Spleen (tissue), 11 donors: ENCODE measurements at regions not wholly inside any gene's neighbourhood (a gene's known extent, or its start where the extent isn't known, plus 50 kb on each side); places are given as distances from the start of the nearest gene placed in this dataset.

ENCODE experiments used
- DNase-seq: peaks from one replicate; pipeline ENCODE4 v3.0.0-alpha.2; 2020
- H3K27ac ChIP-seq, 8 donors: fragments of 200-600 bp; sonication (generic) in 7 of 8; 1 replicate in 4 of 8; 2 replicates in 4 of 8; pipeline versions ENCODE4 v1.5.0 to v1.8.0; 2016 to 2021; ENCODE audit warnings: inconsistent platforms in 4 of 8, mild to moderate bottlenecking in 4 of 8, moderate library complexity in 1 of 8
- H3K27me3 ChIP-seq, 7 donors: fragments of 200-600 bp; sonication (generic) in 6 of 7; replicated peaks in 1 of 7; 1 replicate in 4 of 7; 2 replicates in 3 of 7; pipeline versions ENCODE4 v1.5.0 to v1.8.0; 2016 to 2021; ENCODE audit warnings: inconsistent platforms in 3 of 7, mild to moderate bottlenecking in 1 of 7
- H3K36me3 ChIP-seq, 6 donors: fragments of 200-600 bp; sonication (generic) in 5 of 6; 1 replicate in 4 of 6; 2 replicates in 2 of 6; pipeline versions ENCODE4 v1.5.0 to v1.8.0; 2016 to 2021; ENCODE audit warnings: inconsistent platforms in 2 of 6
- H3K4me1 ChIP-seq, 6 donors: fragments of 200-600 bp; sonication (generic) in 5 of 6; 1 replicate in 3 of 6; 2 replicates in 3 of 6; pipeline versions ENCODE4 v1.5.0 to v1.8.0; 2016 to 2021; ENCODE audit warnings: inconsistent platforms in 3 of 6
- H3K4me3 ChIP-seq, 8 donors: fragments of 200-600 bp; sonication (generic) in 7 of 8; 1 replicate in 4 of 8; 2 replicates in 4 of 8; pipeline versions ENCODE4 v1.5.0 to v1.8.0; 2016 to 2021; ENCODE audit warnings: inconsistent platforms in 4 of 8, mild to moderate bottlenecking in 4 of 8, moderate library complexity in 2 of 8
- H3K9me3 ChIP-seq, 8 donors: fragments of 200-600 bp; sonication (generic) in 7 of 8; 1 replicate in 4 of 8; 2 replicates in 4 of 8; pipeline versions ENCODE4 v1.5.0 to v1.8.0; 2016 to 2021; ENCODE audit warnings: inconsistent platforms in 4 of 8
- CTCF ChIP-seq, 11 experiments: fragments of 200-600 bp in 7 of 11; fragments of 450-650 bp in 4 of 11; sonication (generic) in 4 of 11; IDR thresholded peaks in 8 of 11; conservative IDR thresholded peaks in 3 of 11; 1 replicate in 7 of 11; 2 replicates in 4 of 11; pipeline versions ENCODE4 v1.4.0 to v1.8.0; 2016 to 2021; ENCODE audit warnings: antibody characterized with exemption in 11 of 11, inconsistent platforms in 4 of 11, mild to moderate bottlenecking in 1 of 11
- POLR2A ChIP-seq, 3 donors: fragments of 450-650 bp; IDR thresholded peaks; one replicate each; pipeline ENCODE4 v1.5.1; 2017; ENCODE audit warnings: antibody characterized with exemption in 3 of 3, mild to moderate bottlenecking in 1 of 3
- POLR2AphosphoS5 ChIP-seq, 3 donors: sonication (generic); formaldehyde crosslinking; IDR thresholded peaks; one replicate each; pipeline ENCODE4 v1.5.1; 2017; ENCODE audit warnings: antibody characterized with exemption in 3 of 3
- WGBS, 5 donors: extraction: QIAGEN DNeasy Blood & Tissue Kit in 3 of 5; methylation state at CpG; one replicate each; pipeline versions ENCODE4 v1.1.5 to v1.1.7; 2013 to 2018; 5-methylcytosine and 5-hydroxymethylcytosine counted together
- intact Hi-C: fragments of 100-400 bp; cut with DNase I; formaldehyde crosslinking; loops from one replicate; pipeline ENCODE4 v1.15.0; 2023; ENCODE audit warnings: low total_unique reads
- donor health status: healthy with polysubstance abuse.
- donor health status: DM: no; HTN: no; CAD: no; lungs with moderate emphysema.
- donor health status: DM: no; HTN: no; CAD: no.
- donor health status: Bipolar disorder and iron deficiency.
- donor health status: healthy.
- donor health status: DM: no; HTN: no; CAD: no.
- donor health status: DM: yes; HTN: yes; CAD: no.

GRCh38 chr9:115292584-115293279 lies 174.8 kb upstream of the TNC start:
- DNase-seq, result no peak
- Histone ChIP-seq H3K36me3 (no peaks in the 10 kb centered on the region), H3K4me3 (no peak overlapping the region), H3K27me3 (no peaks in the 10 kb centered on the region), H3K4me1 (no peaks in the 10 kb centered on the region), H3K27ac (peak overlapping the region in 1 of 8 donors; percentile 31), H3K9me3 (no peaks in the 10 kb centered on the region)
- intact Hi-C loops, result no loop called here
- 68 to 88% (median 73%) methylated on average over 4 of the region's 4 CpGs for WGBS, 5 donors
- TF ChIP-seq POLR2AphosphoS5 (IDR thresholded peaks at IDR 0.05) (no peak), CTCF (IDR thresholded peaks at IDR 0.05 in 8 of 11, conservative IDR thresholded peaks at IDR 0.05 in 3 of 11) (no peak), POLR2A (IDR thresholded peaks at IDR 0.05) (no peak)

GRCh38 chr9:115295734-115296133 lies 177.8 kb upstream of the TNC start:
- H3K36me3 ChIP-seq, result no peaks in the 10 kb centered on the region
- H3K4me3 ChIP-seq, result no peak overlapping the region
- DNase-seq, result no peak
- intact Hi-C loops, result no loop called here
- no peak overlapping the region for H3K27ac ChIP-seq
- 69 to 94% (median 84%) methylated on average over 2 of the region's 2 CpGs for WGBS, 5 donors
- no peak for TF ChIP-seq POLR2A (IDR thresholded peaks at IDR 0.05)
- no peak for TF ChIP-seq POLR2AphosphoS5 (IDR thresholded peaks at IDR 0.05)
- no peak for TF ChIP-seq CTCF (IDR thresholded peaks at IDR 0.05 in 8 of 11, conservative IDR thresholded peaks at IDR 0.05 in 3 of 11)
- H3K9me3 ChIP-seq, result no peaks in the 10 kb centered on the region
- no peaks in the 10 kb centered on the region for H3K4me1 ChIP-seq
- no peaks in the 10 kb centered on the region for H3K27me3 ChIP-seq

- 80 to 94% (median 84%) methylated on average over 1 of the region's 1 CpG for WGBS, 5 donors
- no peak for DNase-seq
- intact Hi-C loops, result no loop called here
- no peaks in the 10 kb centered on the region for H3K27me3 ChIP-seq
- TF ChIP-seq POLR2AphosphoS5 (IDR thresholded peaks at IDR 0.05) (no peak), POLR2A (IDR thresholded peaks at IDR 0.05) (no peak), CTCF (IDR thresholded peaks at IDR 0.05 in 8 of 11, conservative IDR thresholded peaks at IDR 0.05 in 3 of 11) (no peak)
- H3K36me3 ChIP-seq, result no peaks in the 10 kb centered on the region
- H3K27ac ChIP-seq, result no peak overlapping the region
- no peaks in the 10 kb centered on the region for H3K9me3 ChIP-seq
- no peaks in the 10 kb centered on the region for H3K4me1 ChIP-seq
- no peak overlapping the region for H3K4me3 ChIP-seq
These were observed 179.0 kb upstream of the TNC start for GRCh38 chr9:115296831-115297565.

GRCh38 chr9:115300116-115300515 lies 182.2 kb upstream of the TNC start:
- 55 to 75% (median 56%) methylated on average over 1 of the region's 1 CpG for WGBS, 5 donors
- intact Hi-C loops, result no loop called here

More at GRCh38 chr9:115300116-115300515, 182.2 kb upstream of the TNC start:
- no peak overlapping the region for H3K27ac ChIP-seq
- H3K36me3 ChIP-seq, result no peaks in the 10 kb centered on the region
- H3K27me3 ChIP-seq, result no peaks in the 10 kb centered on the region
- no peaks in the 10 kb centered on the region for H3K4me1 ChIP-seq
- H3K9me3 ChIP-seq, result no peaks in the 10 kb centered on the region
- no peak for DNase-seq
- TF ChIP-seq CTCF (IDR thresholded peaks at IDR 0.05 in 8 of 11, conservative IDR thresholded peaks at IDR 0.05 in 3 of 11) (no peak), POLR2AphosphoS5 (IDR thresholded peaks at IDR 0.05) (no peak), POLR2A (IDR thresholded peaks at IDR 0.05) (no peak)
- no peak overlapping the region for H3K4me3 ChIP-seq
